SK-N-SH treated with all-trans-retinoic acid at 6 μM for 48 hours (cell line): ENCODE measurements at regions not wholly inside any gene's neighbourhood (a gene's known extent, or its start where the extent isn't known, plus 50 kb on each side); places are given as distances from the start of the nearest gene placed in this dataset.

Source experiments
- ARNTL ChIP-seq: fragments of 450-650 bp; formaldehyde crosslinking; IDR thresholded peaks from 2 replicates; pipeline ENCODE4 v1.5.0; 2020; ENCODE audit warnings: low read depth, mild to moderate bottlenecking, moderate library complexity, borderline replicate concordance
- BACH2 ChIP-seq: fragments of 250-450 bp; sonication (Bioruptor Pico); IDR thresholded peaks from 2 replicates; pipeline ENCODE4 v1.9.0; 2021; ENCODE audit warnings: mild to moderate bottlenecking, borderline replicate concordance
- CSDC2 ChIP-seq: fragments of 250-450 bp; sonication (Bioruptor Pico); IDR thresholded peaks from 2 replicates; pipeline ENCODE4 v1.5.0; 2020; ENCODE audit warnings: mild to moderate bottlenecking, moderate library complexity
- GLIS3 ChIP-seq: fragments of 250-450 bp; sonication (Bioruptor Pico); IDR thresholded peaks from 2 replicates; pipeline ENCODE4 v1.5.0; 2020; ENCODE audit warnings: mild to moderate bottlenecking, moderate library complexity
- TOX ChIP-seq: fragments of 250-450 bp; sonication (Bioruptor Pico); IDR thresholded peaks from 2 replicates; pipeline ENCODE4 v1.8.0; 2021; ENCODE audit warnings: mild to moderate bottlenecking, moderate library complexity, borderline replicate concordance
- ZC3H10 ChIP-seq: fragments of 250-450 bp; sonication (Bioruptor Pico); IDR thresholded peaks from 2 replicates; pipeline ENCODE4 v1.5.1; 2021; ENCODE audit warnings: mild to moderate bottlenecking, moderate library complexity
- ZFP3 ChIP-seq: fragments of 250-450 bp; sonication (Bioruptor Pico); IDR thresholded peaks from 2 replicates; pipeline ENCODE4 v1.5.0; 2020; ENCODE audit warnings: mild to moderate bottlenecking, moderate library complexity
- ZFP30 ChIP-seq: fragments of 450-650 bp; formaldehyde crosslinking; IDR thresholded peaks from 2 replicates; pipeline ENCODE4 v1.5.0; 2022; ENCODE audit warnings: mild to moderate bottlenecking, moderate library complexity
- ZNF8 ChIP-seq: fragments of 450-650 bp; formaldehyde crosslinking; IDR thresholded peaks from 2 replicates; pipeline ENCODE4 v1.5.0; 2020; ENCODE audit warnings: mild to moderate bottlenecking, moderate library complexity
- TF ChIP-seq, protein P1 (sequence below): fragments of 250-450 bp; sonication (Bioruptor Pico); IDR thresholded peaks from 2 replicates; pipeline ENCODE4 v1.5.1; 2021; ENCODE audit warnings: mild to moderate bottlenecking, moderate library complexity
- TF ChIP-seq, protein P2 (sequence below): fragments of 250-450 bp; sonication (Bioruptor Pico); IDR thresholded peaks from 2 replicates; pipeline ENCODE4 v1.8.0; 2021; ENCODE audit warnings: low read depth, mild to moderate bottlenecking, moderate library complexity, borderline replicate concordance
- TF ChIP-seq, protein P3 (sequence below): fragments of 250-450 bp; sonication (Bioruptor Pico); IDR thresholded peaks from 2 replicates; pipeline ENCODE4 v1.5.1; 2020; ENCODE audit warnings: low read depth, mild to moderate bottlenecking, moderate library complexity
- TF ChIP-seq, protein P4 (sequence below): fragments of 250-450 bp; sonication (Bioruptor Pico); IDR thresholded peaks from 2 replicates; pipeline ENCODE4 v1.8.0; 2020; ENCODE audit warnings: mild to moderate bottlenecking, moderate library complexity, borderline replicate concordance

DNA sequence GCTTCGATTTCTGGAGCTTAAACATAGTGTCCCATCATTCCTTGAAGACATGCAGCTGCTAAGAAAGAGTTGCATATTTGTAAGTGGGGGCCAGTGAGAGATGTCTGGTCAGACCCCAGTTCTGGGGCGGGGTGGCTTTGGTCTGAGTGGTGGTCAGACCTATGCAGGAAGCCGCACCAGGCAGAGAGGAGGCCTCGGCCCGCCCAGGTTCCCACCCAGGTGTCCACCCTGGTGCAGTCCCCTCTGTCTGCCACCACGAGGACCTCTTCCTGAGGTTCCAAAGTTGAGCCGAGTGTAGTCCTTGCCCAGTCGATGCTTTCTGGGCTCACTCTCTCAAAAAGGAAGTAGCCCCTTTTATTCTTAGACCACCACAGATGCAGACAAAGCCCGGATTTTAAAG, 122.6 kb upstream of the DLG1 start:
- TF ChIP-seq ZNF8 (CRISPR knock-in tag): no peak
- TF ChIP-seq, protein P1, sequence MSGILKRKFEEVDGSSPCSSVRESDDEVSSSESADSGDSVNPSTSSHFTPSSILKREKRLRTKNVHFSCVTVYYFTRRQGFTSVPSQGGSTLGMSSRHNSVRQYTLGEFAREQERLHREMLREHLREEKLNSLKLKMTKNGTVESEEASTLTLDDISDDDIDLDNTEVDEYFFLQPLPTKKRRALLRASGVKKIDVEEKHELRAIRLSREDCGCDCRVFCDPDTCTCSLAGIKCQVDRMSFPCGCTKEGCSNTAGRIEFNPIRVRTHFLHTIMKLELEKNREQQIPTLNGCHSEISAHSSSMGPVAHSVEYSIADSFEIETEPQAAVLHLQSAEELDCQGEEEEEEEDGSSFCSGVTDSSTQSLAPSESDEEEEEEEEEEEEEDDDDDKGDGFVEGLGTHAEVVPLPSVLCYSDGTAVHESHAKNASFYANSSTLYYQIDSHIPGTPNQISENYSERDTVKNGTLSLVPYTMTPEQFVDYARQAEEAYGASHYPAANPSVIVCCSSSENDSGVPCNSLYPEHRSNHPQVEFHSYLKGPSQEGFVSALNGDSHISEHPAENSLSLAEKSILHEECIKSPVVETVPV: no peak
- TF ChIP-seq, protein P2, sequence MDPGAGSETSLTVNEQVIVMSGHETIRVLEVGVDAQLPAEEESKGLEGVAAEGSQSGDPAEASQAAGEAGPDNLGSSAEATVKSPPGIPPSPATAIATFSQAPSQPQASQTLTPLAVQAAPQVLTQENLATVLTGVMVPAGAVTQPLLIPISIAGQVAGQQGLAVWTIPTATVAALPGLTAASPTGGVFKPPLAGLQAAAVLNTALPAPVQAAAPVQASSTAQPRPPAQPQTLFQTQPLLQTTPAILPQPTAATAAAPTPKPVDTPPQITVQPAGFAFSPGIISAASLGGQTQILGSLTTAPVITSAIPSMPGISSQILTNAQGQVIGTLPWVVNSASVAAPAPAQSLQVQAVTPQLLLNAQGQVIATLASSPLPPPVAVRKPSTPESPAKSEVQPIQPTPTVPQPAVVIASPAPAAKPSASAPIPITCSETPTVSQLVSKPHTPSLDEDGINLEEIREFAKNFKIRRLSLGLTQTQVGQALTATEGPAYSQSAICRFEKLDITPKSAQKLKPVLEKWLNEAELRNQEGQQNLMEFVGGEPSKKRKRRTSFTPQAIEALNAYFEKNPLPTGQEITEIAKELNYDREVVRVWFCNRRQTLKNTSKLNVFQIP (CRISPR knock-in tag): no peak
- TF ChIP-seq GLIS3 (CRISPR knock-in tag): no peak
- no peak for TF ChIP-seq CSDC2
- no peak for TF ChIP-seq ARNTL (CRISPR knock-in tag)
- TF ChIP-seq, protein P3, sequence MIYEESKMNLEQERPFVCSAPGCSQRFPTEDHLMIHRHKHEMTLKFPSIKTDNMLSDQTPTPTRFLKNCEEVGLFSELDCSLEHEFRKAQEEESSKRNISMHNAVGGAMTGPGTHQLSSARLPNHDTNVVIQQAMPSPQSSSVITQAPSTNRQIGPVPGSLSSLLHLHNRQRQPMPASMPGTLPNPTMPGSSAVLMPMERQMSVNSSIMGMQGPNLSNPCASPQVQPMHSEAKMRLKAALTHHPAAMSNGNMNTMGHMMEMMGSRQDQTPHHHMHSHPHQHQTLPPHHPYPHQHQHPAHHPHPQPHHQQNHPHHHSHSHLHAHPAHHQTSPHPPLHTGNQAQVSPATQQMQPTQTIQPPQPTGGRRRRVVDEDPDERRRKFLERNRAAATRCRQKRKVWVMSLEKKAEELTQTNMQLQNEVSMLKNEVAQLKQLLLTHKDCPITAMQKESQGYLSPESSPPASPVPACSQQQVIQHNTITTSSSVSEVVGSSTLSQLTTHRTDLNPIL (CRISPR knock-in tag): no peak
- TF ChIP-seq BACH2 (CRISPR knock-in tag): no peak
- no peak for TF ChIP-seq ZC3H10 (CRISPR knock-in tag)
- no peak for TF ChIP-seq TOX (CRISPR knock-in tag)
- no peak for TF ChIP-seq ZFP30 (CRISPR knock-in tag)
- no peak for TF ChIP-seq ZFP3 (CRISPR knock-in tag)
- TF ChIP-seq, protein P4, sequence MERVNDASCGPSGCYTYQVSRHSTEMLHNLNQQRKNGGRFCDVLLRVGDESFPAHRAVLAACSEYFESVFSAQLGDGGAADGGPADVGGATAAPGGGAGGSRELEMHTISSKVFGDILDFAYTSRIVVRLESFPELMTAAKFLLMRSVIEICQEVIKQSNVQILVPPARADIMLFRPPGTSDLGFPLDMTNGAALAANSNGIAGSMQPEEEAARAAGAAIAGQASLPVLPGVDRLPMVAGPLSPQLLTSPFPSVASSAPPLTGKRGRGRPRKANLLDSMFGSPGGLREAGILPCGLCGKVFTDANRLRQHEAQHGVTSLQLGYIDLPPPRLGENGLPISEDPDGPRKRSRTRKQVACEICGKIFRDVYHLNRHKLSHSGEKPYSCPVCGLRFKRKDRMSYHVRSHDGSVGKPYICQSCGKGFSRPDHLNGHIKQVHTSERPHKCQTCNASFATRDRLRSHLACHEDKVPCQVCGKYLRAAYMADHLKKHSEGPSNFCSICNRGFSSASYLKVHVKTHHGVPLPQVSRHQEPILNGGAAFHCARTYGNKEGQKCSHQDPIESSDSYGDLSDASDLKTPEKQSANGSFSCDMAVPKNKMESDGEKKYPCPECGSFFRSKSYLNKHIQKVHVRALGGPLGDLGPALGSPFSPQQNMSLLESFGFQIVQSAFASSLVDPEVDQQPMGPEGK (CRISPR knock-in tag): no peak
